GM12878 (cell line): ENCODE measurements at regions not wholly inside any gene's neighbourhood (a gene's known extent, or its start where the extent isn't known, plus 50 kb on each side); places are given as distances from the start of the nearest gene placed in this dataset.

ENCODE experiments used
- ATF2 ChIP-seq: IDR thresholded peaks from 2 replicates; pipeline ENCODE4 v1.6.1; 2012; ENCODE audit warnings: low read length, inconsistent platforms
- EP300 ChIP-seq, 2 experiments: fragments of 150-350 bp in 1 of 2; IDR thresholded peaks; 2 replicates each; pipeline ENCODE4 v1.6.1; 2011 to 2012; ENCODE audit warnings: low read depth in 2 of 2, low read length in 2 of 2, borderline replicate concordance in 1 of 2, improper control_type of control experiment in 1 of 2, inconsistent platforms in 1 of 2; ENCODE audit not compliant: control insufficient read depth in 1 of 2
- EZH2 ChIP-seq: IDR thresholded peaks from 2 replicates; pipeline ENCODE4 v1.6.1; 2012; ENCODE audit warnings: low read depth, mild to moderate bottlenecking, control low read depth, inconsistent platforms, low read length, borderline replicate concordance; ENCODE audit not compliant: control insufficient read depth
- FOXM1 ChIP-seq: IDR thresholded peaks from 2 replicates; pipeline ENCODE4 v1.6.1; 2012; ENCODE audit warnings: low read depth, mild to moderate bottlenecking, inconsistent platforms, low read length, moderate library complexity
- NFXL1 ChIP-seq: fragments of 450-650 bp; IDR thresholded peaks from 2 replicates; pipeline ENCODE4 v1.6.1; 2017; ENCODE audit warnings: antibody characterized with exemption, mild to moderate bottlenecking, borderline replicate concordance
- POLR2AphosphoS2 ChIP-seq: IDR thresholded peaks from 2 replicates; pipeline ENCODE4 v1.6.1; 2011; ENCODE audit warnings: low read depth, mild to moderate bottlenecking, low read length, improper control_type of control experiment, moderate library complexity
- POLR2AphosphoS5 ChIP-seq: IDR thresholded peaks from 2 replicates; pipeline ENCODE4 v1.6.1; 2011; ENCODE audit warnings: mild to moderate bottlenecking, low read length, inconsistent platforms
- SREBF1 ChIP-seq: IDR thresholded peaks from 2 replicates; pipeline ENCODE4 v1.6.1; 2012; ENCODE audit warnings: mild to moderate bottlenecking, low read length
- STAT3 ChIP-seq: IDR thresholded peaks from 2 replicates; pipeline ENCODE4 v1.6.1; 2011; ENCODE audit warnings: low read depth, low read length, improper control_type of control experiment
- YBX1 ChIP-seq: fragments of 450-650 bp; IDR thresholded peaks from 2 replicates; pipeline ENCODE4 v1.6.1; 2016; ENCODE audit warnings: antibody characterized with exemption
- TF ChIP-seq, protein P1 (sequence below), 3 experiments: IDR thresholded peaks in 2 of 3; conservative IDR thresholded peaks in 1 of 3; 2 replicates each; pipeline ENCODE4 v1.5.1; 2011; ENCODE audit warnings: low read depth in 3 of 3, low read length in 3 of 3, mild to moderate bottlenecking in 3 of 3, control low read depth in 2 of 3, moderate library complexity in 2 of 3, inconsistent platforms in 1 of 3, mixed read lengths in 1 of 3; ENCODE audit not compliant: control insufficient read depth in 2 of 3, insufficient read depth in 1 of 3; ENCODE audit errors: extremely low read depth in 1 of 3
- TF ChIP-seq, protein P2 (sequence below): fragments of 450-650 bp; formaldehyde crosslinking; IDR thresholded peaks from 2 replicates; pipeline ENCODE4 v1.5.0; 2022; ENCODE audit warnings: mild to moderate bottlenecking, missing genetic modification characterization
- TF ChIP-seq, protein P3 (sequence below): fragments of 450-650 bp; formaldehyde crosslinking; IDR thresholded peaks from 2 replicates; pipeline ENCODE4 v1.4.0; 2022; ENCODE audit warnings: mild to moderate bottlenecking, moderate library complexity

DNA sequence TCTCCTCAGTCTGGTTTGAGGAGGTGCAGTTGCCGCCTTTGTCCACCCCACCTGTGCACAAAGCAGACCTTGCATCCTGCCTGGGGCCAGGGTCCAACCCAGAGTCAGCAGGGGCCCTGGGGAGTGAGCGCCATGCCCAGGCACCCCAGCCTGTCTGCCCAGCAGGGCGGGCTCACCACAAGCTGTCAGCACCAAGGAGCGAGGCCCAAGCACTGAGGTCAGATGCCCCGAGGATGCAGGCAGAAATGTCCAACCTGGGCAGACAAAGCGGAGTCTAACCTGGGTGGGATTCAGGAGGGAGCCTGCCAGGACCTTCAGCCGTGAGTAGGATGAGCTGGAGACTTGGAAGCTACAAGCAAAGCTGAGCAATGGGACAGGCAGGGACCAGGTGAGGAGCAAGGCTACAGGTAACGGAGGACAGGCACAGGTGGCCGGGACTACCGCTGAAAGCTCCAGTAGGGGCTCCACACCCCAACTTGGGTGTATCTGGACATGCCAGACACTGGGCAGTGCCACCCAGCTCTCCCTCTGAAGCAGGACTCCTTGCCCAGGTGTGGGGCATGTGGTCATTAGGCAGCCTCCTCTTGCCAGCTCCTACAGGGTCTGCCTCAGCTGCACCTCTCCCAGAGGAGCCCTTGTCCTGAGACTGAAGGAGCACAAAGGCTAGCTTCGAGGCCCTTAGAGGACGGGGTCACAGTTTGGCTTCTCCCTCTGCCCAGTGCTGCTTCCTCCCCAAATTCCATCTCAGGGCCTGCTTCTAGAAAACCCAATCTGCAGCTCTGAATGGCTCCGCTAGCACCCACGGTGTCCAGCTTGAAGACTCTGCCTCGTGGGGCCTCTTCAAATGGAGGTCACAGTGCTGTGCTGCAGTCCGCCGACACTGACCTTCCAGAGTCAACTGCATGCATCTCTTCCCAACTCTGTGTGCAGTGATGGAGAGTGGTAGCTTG lies 210.6 kb upstream of the CDYL start:
- TF ChIP-seq, protein P1, sequence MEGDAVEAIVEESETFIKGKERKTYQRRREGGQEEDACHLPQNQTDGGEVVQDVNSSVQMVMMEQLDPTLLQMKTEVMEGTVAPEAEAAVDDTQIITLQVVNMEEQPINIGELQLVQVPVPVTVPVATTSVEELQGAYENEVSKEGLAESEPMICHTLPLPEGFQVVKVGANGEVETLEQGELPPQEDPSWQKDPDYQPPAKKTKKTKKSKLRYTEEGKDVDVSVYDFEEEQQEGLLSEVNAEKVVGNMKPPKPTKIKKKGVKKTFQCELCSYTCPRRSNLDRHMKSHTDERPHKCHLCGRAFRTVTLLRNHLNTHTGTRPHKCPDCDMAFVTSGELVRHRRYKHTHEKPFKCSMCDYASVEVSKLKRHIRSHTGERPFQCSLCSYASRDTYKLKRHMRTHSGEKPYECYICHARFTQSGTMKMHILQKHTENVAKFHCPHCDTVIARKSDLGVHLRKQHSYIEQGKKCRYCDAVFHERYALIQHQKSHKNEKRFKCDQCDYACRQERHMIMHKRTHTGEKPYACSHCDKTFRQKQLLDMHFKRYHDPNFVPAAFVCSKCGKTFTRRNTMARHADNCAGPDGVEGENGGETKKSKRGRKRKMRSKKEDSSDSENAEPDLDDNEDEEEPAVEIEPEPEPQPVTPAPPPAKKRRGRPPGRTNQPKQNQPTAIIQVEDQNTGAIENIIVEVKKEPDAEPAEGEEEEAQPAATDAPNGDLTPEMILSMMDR (IDR thresholded peaks at IDR 0.05 in 2 of 3, conservative IDR thresholded peaks at IDR 0.05 in 1 of 3; ENCODE audit: control insufficient read depth in 2 of 3, extremely low read depth in 1 of 3, insufficient read depth in 1 of 3, low read depth in 3 of 3, low read length in 3 of 3) = no peak
- TF ChIP-seq YBX1 (no peak), SREBF1 (no peak), EZH2 (no peak), EP300 (IDR thresholded peaks at IDR 0.05; ENCODE audit: borderline replicate concordance in 1 of 2, control insufficient read depth in 1 of 2, low read depth in 2 of 2, low read length in 2 of 2) (no peak), FOXM1 (no peak), POLR2AphosphoS2 (no peak), ATF2 (no peak), POLR2AphosphoS5 (no peak), NFXL1 (no peak), STAT3 (no peak)
- TF ChIP-seq, protein P2, sequence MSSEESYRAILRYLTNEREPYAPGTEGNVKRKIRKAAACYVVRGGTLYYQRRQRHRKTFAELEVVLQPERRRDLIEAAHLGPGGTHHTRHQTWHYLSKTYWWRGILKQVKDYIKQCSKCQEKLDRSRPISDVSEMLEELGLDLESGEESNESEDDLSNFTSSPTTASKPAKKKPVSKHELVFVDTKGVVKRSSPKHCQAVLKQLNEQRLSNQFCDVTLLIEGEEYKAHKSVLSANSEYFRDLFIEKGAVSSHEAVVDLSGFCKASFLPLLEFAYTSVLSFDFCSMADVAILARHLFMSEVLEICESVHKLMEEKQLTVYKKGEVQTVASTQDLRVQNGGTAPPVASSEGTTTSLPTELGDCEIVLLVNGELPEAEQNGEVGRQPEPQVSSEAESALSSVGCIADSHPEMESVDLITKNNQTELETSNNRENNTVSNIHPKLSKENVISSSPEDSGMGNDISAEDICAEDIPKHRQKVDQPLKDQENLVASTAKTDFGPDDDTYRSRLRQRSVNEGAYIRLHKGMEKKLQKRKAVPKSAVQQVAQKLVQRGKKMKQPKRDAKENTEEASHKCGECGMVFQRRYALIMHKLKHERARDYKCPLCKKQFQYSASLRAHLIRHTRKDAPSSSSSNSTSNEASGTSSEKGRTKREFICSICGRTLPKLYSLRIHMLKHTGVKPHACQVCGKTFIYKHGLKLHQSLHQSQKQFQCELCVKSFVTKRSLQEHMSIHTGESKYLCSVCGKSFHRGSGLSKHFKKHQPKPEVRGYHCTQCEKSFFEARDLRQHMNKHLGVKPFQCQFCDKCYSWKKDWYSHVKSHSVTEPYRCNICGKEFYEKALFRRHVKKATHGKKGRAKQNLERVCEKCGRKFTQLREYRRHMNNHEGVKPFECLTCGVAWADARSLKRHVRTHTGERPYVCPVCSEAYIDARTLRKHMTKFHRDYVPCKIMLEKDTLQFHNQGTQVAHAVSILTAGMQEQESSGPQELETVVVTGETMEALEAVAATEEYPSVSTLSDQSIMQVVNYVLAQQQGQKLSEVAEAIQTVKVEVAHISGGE (CRISPR knock-in tag) = no peak
- TF ChIP-seq, protein P3, sequence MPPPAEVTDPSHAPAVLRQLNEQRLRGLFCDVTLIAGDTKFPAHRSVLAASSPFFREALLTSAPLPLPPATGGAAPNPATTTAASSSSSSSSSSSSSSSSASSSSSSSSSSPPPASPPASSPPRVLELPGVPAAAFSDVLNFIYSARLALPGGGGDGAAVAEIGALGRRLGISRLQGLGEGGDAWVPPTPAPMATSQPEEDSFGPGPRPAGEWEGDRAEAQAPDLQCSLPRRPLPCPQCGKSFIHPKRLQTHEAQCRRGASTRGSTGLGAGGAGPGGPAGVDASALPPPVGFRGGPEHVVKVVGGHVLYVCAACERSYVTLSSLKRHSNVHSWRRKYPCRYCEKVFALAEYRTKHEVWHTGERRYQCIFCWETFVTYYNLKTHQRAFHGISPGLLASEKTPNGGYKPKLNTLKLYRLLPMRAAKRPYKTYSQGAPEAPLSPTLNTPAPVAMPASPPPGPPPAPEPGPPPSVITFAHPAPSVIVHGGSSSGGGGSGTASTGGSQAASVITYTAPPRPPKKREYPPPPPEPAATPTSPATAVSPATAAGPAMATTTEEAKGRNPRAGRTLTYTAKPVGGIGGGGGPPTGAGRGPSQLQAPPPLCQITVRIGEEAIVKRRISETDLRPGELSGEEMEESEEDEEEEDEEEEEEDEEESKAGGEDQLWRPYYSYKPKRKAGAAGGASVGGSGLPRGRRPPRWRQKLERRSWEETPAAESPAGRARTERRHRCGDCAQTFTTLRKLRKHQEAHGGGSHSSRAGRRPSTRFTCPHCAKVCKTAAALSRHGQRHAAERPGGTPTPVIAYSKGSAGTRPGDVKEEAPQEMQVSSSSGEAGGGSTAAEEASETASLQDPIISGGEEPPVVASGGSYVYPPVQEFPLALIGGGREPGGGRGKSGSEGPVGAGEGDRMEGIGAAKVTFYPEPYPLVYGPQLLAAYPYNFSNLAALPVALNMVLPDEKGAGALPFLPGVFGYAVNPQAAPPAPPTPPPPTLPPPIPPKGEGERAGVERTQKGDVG = no peak
